RPMI8226 (cell line): ENCODE measurements at regions not wholly inside any gene's neighbourhood (a gene's known extent, or its start where the extent isn't known, plus 50 kb on each side); places are given as distances from the start of the nearest gene placed in this dataset.
A peak's percentile ranks its signal among the peaks of the same experiment; 100 is the strongest.
"Not testable (repeated sequence)": the region's sequence is repeated elsewhere in the genome, so short reads cannot be mapped to it uniquely, and the experiment has no call there.

ENCODE experiments used
- DNase-seq: peaks from one replicate; pipeline ENCODE4 v3.0.0-alpha.2; 2015

DNA sequence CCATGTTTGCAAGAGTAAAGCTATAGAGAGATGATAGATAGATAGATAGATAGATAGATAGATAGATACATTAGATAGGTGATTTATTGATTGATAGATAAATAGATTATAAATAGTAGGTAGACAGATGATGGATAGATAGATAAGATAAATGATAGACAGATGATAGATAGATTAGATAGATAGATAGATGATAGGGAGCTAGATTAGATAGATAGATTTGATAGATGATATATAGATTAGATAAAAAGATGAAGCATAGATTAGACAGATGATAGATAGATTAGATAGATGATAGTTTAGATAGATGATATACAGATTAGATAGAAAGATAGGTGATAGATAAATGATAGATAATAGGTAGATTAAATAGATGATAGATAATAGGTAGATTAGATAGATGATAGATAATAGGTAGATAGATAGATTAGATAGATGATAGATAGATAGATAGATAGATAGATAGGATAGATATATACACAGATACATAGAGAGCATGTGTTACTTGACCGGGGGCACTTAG, 243.3 kb upstream of the FOXK1 start:
- no peak for DNase-seq

DNA sequence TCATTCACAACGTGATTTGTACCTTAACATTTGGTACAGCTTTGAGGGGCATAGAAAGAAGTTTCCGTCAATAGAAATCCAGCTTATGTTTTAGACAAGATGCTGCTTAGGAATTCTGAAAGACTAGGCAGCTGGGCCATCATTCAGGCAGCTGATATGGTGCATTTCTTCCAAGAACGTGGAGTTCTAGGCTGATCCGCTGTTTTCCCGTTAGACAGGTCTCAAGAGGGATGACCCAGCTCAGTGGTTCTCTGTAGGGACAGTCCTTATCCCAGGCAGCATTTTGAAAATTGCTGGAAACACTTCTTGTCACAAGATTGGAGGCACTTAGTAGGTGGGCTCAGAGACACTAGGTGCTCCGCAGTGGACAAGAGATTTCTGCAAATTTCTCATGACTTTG, 242.7 kb upstream of the FOXK1 start:
- no peak for DNase-seq

GRCh38 chr7:4444106-4444505, 238.0 kb upstream of the FOXK1 start:
- DNase-seq: no peak

DNA sequence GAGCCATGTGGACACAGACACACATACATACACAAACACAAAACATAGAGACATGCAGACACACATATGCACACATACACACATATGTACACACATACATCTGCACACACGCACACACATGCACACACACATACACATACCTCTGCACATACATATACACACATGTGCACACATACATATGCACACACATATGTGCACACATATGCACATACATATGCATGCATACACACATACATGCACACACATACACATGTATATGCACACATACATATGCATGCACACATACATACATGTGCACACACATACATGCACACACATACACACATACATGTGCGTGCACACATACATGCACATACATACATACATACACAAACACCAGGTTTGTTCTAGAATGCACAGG, 236.3 kb upstream of the FOXK1 start:
- no peak for DNase-seq

DNA sequence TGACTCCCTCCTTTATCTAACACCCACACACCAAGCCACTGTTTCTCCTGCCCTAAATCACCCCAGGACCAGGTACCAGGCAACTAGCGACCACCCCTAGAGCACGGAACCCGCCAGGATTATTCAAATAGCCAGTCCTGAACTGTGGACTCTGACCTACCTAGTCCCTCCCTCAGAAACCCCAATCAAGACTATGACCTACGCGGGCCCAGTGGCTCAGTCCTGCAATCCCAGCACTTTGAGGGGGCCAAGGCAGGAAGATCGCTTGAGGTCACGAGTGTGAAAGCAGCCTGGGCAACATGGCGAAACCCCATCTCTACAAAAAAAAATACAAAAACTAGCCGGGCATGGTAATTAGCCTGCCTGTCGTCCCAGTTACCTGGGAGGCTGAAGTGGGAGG, 232.8 kb upstream of the FOXK1 start:
- no peak for DNase-seq

DNA sequence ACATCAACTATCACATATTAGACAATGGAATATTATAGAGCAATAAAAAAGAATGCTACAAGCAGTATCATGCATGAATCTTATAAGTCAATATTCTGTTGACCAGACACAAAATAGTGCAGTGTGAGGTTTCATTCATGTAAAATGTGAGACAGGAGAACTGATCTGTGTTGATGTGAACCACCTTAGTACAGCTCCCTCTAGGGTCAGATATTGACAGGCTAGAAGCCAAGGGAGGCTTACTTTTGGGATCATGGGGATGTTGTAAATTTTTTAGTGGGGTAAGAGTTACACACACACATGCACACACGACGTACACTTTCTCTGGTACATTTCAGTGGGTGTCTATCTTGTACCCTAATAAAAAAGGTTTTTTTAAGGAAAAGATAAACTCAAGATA, 231.6 kb upstream of the FOXK1 start:
- no peak for DNase-seq

DNA sequence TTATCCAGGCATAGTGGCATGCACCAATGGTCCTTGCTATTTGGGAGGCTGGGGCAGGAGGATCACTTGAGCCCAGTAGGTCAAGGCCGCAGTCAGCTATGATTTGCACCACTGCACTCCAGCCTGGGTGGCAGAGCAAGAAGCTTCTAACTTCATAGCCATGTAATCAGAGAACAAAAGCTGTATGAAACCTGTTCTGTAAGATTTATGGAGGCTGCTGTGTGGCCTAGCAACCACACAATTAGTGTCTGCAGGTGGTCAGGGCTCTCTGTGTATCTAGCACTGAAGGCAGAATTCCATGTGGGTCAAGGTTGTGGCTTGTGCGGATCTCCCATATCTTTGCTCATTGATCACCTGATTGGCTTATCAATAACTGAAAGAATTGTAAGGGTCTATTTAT, 221.5 kb upstream of the FOXK1 start:
- DNase-seq: no peak

DNA sequence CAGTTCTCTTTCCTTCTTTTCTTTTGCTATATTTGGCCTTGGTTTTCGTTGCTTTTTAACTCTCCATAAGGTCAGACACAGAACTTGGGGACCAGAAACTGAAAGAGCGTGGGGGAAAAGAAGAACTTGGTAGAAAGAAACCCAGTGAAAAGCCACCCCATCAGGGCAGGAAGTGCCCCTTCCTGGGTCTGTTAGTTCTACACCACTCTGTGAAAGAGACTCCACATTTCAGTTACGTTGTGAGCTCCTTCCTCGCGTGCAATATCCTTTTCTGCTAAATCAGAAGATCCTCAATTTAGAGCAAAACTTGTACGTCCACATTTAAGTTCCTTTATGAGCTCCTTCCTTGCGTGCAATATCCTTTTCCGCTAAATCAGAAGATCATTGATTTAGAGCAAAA, 220.6 kb upstream of the FOXK1 start:
- DNase-seq: no peak

DNA sequence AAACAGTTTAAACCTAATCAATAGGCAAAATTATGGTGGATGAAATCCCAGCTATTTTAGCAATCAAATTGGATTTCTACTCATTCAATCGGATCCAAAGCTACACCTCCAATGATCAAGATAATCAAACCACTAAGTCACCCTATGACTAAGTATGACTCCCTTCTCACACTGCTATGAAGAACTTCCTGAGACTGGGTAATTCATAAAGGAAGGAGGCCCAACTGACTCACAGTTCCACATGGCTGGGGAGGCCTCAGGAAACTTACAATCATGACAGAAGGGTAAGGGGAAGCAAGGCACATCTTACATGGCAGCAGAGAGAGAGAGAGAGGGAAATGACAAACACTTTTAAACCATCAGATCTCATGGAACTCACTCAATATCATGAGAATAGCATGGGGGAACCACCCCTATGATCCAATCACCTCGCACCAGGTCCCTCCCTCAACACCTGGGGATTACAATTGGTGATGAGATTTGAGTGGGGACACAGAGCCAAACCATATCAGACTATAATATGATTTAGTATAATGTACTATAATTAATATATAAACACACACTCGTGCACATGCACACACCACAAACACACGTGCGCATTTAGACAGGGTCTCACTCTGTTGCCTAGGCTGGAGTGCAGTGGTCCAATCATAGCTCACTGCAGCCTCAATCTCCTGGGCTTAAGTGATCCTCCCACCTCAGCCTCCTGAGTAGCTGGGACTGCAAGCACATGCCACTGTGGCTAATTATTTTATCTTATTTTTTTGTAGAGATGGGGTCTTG, 213.6 kb upstream of the FOXK1 start:
- no peak for DNase-seq

DNA sequence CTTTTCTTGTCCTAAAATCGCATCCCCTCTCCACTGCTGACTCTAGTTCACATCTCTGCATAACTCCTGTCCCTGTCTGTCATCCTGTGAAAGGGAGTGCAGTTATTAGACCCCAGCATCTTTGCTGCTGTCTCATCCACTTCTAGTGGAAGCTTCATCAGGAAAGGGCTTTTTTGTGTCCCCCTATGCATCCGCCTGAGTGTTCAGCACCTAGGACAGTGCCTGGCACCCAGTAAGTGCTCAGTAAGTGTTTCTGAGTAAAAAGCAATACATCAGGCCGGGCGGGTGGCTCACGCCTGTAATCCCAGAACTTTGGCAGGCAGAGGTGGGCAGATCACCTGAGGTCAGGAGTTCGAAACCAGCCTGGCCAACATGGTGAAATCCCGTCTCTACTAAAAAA, 211.8 kb upstream of the FOXK1 start:
- peak; percentile 32 for DNase-seq

DNA sequence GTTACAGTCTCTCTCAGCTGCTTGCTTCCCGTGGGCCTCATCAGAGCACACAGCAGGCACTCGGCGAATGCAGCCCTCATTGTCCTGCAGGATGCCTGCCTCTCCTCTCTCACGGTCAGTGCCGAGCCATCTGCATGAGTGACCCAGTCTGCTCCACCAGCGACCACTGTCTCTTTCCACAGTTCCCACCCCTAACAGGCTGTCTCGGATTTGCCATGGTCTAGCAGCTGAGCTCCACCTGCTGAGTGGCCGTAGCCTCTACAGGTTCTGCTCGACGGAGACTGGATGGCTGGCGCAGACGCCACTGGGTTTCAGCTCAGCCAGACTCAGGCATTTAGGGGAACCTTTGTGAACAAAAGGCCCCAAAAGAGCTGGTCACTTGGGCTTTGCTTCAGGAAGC, 209.4 kb upstream of the FOXK1 start:
- DNase-seq: no peak

DNA sequence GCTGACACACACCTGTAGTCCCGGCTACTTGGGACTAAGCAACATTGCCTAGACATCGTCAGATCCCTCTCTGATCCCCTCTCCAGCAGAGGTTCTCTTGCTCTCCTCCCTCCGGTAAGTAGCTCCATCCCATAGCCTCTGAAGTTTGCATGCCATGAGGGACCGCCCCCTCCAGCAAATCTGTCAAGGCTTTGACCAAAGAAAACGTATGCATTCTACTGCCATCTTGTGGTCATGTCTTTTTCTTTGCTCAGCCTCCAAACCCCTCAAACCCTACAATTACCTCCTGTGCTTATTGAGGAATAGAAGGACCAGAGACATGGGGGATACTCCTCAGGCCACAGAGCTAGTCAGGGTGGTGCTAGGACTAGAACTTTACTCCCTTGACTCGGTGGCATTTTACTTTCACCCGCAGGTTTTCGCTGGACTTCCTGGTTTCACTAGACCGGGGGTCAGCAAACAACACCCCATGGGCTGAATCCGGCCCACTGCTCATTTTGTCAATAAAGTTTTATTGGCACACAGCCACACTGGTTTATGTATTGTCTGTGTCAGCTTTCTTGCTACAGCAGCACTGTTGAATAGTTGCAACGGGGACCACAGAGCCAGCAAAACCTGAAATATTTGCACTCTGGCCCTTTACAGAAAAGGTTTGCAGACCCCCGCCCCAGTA, 202.6 kb upstream of the FOXK1 start:
- peak; percentile 69 for DNase-seq

- DNase-seq: not testable (repeated sequence)
Measured at GRCh38 chr7:4480131-4480530, 202.0 kb upstream of the FOXK1 start.

GRCh38 chr7:4483851-4484250, 198.2 kb upstream of the FOXK1 start:
- no peak for DNase-seq

DNA sequence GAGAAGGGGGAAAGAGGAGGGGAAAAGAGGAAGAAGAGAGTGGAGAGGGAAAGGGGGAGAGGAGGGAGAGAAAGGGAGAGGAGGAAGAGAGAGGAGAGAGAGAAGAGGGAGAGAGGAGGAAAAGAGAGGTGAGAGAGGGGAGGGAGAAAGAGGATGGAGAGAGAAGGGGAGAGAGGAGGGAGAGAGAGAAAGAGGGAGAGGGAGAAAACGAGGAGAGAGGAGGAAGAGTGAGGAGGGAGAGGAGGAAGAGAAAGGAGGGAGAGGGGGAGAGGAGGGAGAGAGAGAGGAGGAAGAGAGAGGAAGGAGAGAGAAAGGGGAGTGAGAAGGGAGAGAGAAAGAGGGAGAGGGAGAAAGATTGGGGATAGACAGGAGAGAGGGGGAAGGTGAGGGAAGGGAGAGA, 197.6 kb upstream of the FOXK1 start:
- no peak for DNase-seq

DNA sequence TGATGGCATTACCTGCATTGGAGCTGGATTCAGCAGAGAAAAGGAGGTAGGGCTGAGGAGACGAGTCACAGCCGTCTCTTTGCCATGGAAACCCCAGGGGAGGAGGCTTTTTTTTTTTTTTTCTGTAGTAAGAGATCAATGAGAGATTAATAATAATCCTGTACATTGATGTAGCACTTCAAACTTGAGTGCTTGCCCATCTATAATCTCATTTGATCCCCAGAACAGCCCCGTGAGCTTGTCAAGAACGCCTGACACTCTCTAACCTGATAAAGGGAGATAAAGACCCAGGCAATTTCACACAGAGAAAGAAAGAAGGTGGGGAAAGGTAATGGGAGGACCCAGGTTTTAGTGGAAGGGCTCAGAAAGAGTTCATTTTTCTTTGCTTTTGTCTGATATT, 195.2 kb upstream of the FOXK1 start:
- DNase-seq: no peak

GRCh38 chr7:4496911-4497310, 185.2 kb upstream of the FOXK1 start:
- not testable (repeated sequence) for DNase-seq

DNA sequence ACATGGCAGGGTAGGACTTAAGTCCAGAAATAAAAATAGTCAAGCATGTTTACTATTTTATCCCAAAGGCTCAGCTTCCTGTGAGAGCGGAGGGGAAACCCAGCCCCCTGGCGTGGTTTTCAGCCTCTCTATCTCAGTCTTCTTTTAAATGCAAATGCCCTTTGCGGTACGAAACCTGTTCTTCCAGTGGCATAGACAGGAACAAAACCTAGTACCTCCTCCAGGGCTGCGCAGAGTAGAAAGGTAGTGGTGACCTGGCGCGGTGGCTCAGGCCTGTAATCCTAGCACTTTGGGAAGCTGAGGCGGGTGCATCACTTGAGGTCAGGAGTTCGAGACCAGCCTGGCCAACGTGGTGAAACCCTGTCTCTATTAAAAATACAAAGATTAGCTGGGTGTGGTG, 181.3 kb upstream of the FOXK1 start:
- no peak for DNase-seq

DNA sequence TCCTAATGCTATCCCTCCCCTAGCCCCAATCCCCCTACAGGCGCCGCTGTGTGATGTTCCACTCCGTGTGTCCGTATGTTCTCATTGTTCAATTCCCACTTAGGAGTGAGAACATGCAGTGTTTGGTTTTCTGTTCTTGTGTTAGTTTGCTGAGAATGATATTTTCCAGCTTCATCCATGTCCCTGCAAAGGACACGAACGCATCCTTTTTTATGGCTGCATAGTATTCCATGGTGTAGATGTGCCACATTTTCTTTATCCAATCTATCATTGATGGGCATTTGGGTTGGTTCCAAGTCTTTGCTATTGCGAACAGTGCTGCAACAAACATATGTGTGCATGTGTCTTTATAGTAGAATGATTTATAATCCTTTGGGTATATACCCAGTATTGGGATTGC, 174.2 kb upstream of the FOXK1 start:
- not testable (repeated sequence) for DNase-seq

- no peak for DNase-seq
Measured at GRCh38 chr7:4513450-4513849, 168.6 kb upstream of the FOXK1 start.

- DNase-seq: no peak
Measured at GRCh38 chr7:4519819-4520520, 162.1 kb upstream of the FOXK1 start.

DNA sequence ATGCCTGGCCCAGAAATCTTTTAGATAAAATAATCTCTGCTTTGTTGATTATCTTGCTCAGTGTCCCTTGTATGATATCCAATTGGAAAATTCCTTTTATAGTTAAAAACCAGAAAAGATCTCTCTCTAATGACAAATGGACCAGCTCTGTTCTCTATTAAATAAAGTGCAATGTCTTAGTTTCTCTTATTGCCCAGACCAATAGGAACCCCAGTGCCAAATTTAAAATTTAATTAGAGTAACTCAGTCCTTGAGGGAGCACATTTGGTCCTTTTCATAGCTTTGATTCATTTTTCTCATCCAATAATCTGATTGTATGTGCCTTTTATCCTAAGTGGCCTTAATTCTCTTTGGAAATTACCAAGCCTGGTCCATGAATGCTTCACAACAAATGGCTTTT, 158.9 kb upstream of the FOXK1 start:
- DNase-seq: no peak

- DNase-seq: no peak
Measured at GRCh38 chr7:4523873-4524272, 158.2 kb upstream of the FOXK1 start.

GRCh38 chr7:4525884-4526283, 156.2 kb upstream of the FOXK1 start:
- no peak for DNase-seq
